ENCODE measurements at regions not wholly inside any gene's neighbourhood (a gene's known extent, or its start where the extent isn't known, plus 50 kb on each side); places are given as distances from the start of the nearest gene placed in this dataset.

DNA sequence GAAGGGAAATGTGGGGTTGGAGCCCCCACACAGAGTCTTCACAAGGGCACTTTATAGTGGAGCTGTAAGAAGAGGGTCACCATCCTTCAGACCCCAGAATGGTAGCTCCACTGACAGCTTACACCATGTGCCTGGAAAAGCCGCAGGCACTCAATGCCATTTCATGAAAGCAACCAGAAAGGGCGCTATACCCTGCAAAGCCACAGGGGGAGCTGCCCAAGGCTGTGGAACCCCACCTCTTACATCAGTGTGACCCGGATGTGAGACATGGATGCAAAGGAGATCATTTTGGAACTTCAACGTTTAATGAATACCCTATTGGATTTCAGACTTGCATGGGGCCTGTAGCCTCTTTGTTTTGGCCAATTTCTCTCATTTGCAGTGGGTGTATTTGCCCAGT is 694.7 kb downstream of the CBLN2 start:
- Histone ChIP-seq H3K9ac (ENCODE audit: low read length in 3 of 3) (no peak overlapping the region), H3K36me3 (ENCODE audit: control insufficient read depth in 2 of 3, insufficient read depth in 3 of 3, low read length in 3 of 3) (no peaks in the 10 kb centered on the region), H3K4me3 (ENCODE audit: low read length in 3 of 3) (no peak overlapping the region), H3K27me3 (ENCODE audit: control insufficient read depth, insufficient read depth, low read length) (no peaks in the 10 kb centered on the region), H3K27ac (ENCODE audit: low read depth in 2 of 2, low read length in 2 of 2) (no peak overlapping the region), H3K4me1 (ENCODE audit: control insufficient read depth in 2 of 3, insufficient read depth in 2 of 3, low read depth in 1 of 3, low read length in 3 of 3) (no peaks in the 10 kb centered on the region), H3K9me3 (ENCODE audit: control insufficient read depth in 2 of 3, insufficient read depth in 1 of 3, low read length in 3 of 3) (peaks cover 0 to 2% (median 0%) of the 10 kb centered on the region in 3 donors)
- no peak for DNase-seq
- intact Hi-C loops (cut with DNase I): no loop called here
- FAIRE-seq: no peak
- TF ChIP-seq, protein P1, sequence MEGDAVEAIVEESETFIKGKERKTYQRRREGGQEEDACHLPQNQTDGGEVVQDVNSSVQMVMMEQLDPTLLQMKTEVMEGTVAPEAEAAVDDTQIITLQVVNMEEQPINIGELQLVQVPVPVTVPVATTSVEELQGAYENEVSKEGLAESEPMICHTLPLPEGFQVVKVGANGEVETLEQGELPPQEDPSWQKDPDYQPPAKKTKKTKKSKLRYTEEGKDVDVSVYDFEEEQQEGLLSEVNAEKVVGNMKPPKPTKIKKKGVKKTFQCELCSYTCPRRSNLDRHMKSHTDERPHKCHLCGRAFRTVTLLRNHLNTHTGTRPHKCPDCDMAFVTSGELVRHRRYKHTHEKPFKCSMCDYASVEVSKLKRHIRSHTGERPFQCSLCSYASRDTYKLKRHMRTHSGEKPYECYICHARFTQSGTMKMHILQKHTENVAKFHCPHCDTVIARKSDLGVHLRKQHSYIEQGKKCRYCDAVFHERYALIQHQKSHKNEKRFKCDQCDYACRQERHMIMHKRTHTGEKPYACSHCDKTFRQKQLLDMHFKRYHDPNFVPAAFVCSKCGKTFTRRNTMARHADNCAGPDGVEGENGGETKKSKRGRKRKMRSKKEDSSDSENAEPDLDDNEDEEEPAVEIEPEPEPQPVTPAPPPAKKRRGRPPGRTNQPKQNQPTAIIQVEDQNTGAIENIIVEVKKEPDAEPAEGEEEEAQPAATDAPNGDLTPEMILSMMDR (IDR thresholded peaks at IDR 0.05; ENCODE audit: borderline replicate concordance, extremely low read depth, insufficient read depth): no peak

DNA sequence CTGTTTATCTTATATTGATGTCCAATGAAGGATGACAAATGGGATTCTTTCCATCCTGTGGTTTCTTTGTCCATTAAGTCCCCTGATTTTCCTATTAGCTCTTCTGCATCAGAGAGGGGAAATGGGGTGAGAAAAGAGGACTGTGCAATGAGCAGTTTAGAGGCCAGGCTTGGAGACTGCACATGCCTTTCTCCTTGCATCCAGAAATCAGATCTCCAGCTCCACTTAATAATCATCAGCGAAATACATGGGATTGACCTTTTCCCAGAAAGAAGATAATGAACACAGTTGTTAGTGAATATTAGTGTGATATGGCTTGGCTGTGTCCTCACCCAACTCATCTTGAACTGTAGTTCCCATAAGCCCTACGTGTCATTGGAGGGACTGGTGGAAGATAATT is 697.4 kb downstream of the CBLN2 start:
- no peaks in the 10 kb centered on the region for H3K27me3 ChIP-seq (ENCODE audit: control insufficient read depth, insufficient read depth, low read length)
- no peak for DNase-seq
- intact Hi-C loops (cut with DNase I): no loop called here
- no peak overlapping the region for H3K4me3 ChIP-seq (ENCODE audit: low read length in 3 of 3)
- no peak for FAIRE-seq
- TF ChIP-seq, protein P1 (IDR thresholded peaks at IDR 0.05; ENCODE audit: borderline replicate concordance, extremely low read depth, insufficient read depth): no peak
- H3K27ac ChIP-seq (ENCODE audit: low read depth in 2 of 2, low read length in 2 of 2): no peak overlapping the region
- H3K9me3 ChIP-seq (ENCODE audit: control insufficient read depth in 2 of 3, insufficient read depth in 1 of 3, low read length in 3 of 3): peaks cover 0 to 2% (median 0%) of the 10 kb centered on the region in 3 donors
- no peak overlapping the region for H3K9ac ChIP-seq (ENCODE audit: low read length in 3 of 3)
- H3K4me1 ChIP-seq (ENCODE audit: control insufficient read depth in 2 of 3, insufficient read depth in 2 of 3, low read depth in 1 of 3, low read length in 3 of 3): no peaks in the 10 kb centered on the region
- no peaks in the 10 kb centered on the region for H3K36me3 ChIP-seq (ENCODE audit: control insufficient read depth in 2 of 3, insufficient read depth in 3 of 3, low read length in 3 of 3)

DNA sequence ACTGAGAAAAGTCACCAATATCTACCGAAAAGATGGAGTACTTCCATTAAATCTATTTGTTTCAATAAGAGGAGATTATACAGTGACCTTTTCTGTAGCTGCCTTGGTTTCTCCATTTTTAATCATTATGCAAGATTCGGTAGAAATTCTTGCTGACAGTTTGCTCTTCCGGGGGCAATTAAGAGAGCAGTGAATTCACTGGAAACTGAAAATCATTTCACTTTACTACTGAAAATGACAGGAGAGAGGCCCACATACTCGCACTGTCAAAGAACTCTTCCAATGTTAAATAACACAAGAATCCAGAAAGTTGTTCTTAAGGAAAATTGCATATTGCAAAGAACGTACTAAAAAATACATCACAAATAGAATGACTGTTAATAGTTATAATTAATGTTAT is 699.3 kb downstream of the CBLN2 start:
- Histone ChIP-seq H3K9ac (ENCODE audit: low read length in 3 of 3) (no peak overlapping the region), H3K27ac (ENCODE audit: low read depth in 2 of 2, low read length in 2 of 2) (no peak overlapping the region), H3K4me1 (ENCODE audit: control insufficient read depth in 2 of 3, insufficient read depth in 2 of 3, low read depth in 1 of 3, low read length in 3 of 3) (no peaks in the 10 kb centered on the region), H3K27me3 (ENCODE audit: control insufficient read depth, insufficient read depth, low read length) (no peaks in the 10 kb centered on the region), H3K36me3 (ENCODE audit: control insufficient read depth in 2 of 3, insufficient read depth in 3 of 3, low read length in 3 of 3) (no peaks in the 10 kb centered on the region), H3K4me3 (ENCODE audit: low read length in 3 of 3) (no peak overlapping the region), H3K9me3 (ENCODE audit: control insufficient read depth in 2 of 3, insufficient read depth in 1 of 3, low read length in 3 of 3) (peaks cover 0 to 2% (median 0%) of the 10 kb centered on the region in 3 donors)
- DNase-seq (no peak), FAIRE-seq (no peak)
- intact Hi-C loops (cut with DNase I): no loop called here
- TF ChIP-seq, protein P1 (IDR thresholded peaks at IDR 0.05; ENCODE audit: borderline replicate concordance, extremely low read depth, insufficient read depth): no peak

DNA sequence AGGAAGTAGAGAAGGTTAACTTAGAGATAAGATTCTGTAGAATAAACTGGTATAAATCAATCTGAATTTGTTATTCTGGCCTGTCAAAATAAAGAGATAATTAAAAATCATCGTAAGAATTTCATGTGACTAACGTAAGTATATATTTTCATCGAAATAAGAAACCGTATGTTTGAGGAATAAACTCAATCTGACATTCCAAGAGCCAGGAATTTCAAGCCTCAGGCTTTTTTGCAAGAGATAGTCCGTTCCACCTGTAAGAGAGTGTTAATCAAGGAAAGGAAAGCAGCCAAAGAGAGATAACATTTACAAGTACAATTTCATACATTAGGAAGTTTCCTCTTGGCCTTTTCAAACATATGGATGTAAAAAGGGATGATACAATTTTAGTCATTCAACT is 701.5 kb downstream of the CBLN2 start:
- no peaks in the 10 kb centered on the region for H3K27me3 ChIP-seq (ENCODE audit: control insufficient read depth, insufficient read depth, low read length)
- TF ChIP-seq, protein P1 (IDR thresholded peaks at IDR 0.05; ENCODE audit: borderline replicate concordance, extremely low read depth, insufficient read depth): no peak
- H3K9me3 ChIP-seq (ENCODE audit: control insufficient read depth in 2 of 3, insufficient read depth in 1 of 3, low read length in 3 of 3): peaks cover 0 to 2% (median 0%) of the 10 kb centered on the region in 3 donors
- DNase-seq (no peak), FAIRE-seq (no peak)
- H3K9ac ChIP-seq (ENCODE audit: low read length in 3 of 3): no peak overlapping the region
- H3K27ac ChIP-seq (ENCODE audit: low read depth in 2 of 2, low read length in 2 of 2): no peak overlapping the region
- no peaks in the 10 kb centered on the region for H3K36me3 ChIP-seq (ENCODE audit: control insufficient read depth in 2 of 3, insufficient read depth in 3 of 3, low read length in 3 of 3)
- no peaks in the 10 kb centered on the region for H3K4me1 ChIP-seq (ENCODE audit: control insufficient read depth in 2 of 3, insufficient read depth in 2 of 3, low read depth in 1 of 3, low read length in 3 of 3)
- no peak overlapping the region for H3K4me3 ChIP-seq (ENCODE audit: low read length in 3 of 3)
- intact Hi-C loops (cut with DNase I): no loop called here
